Kidney (tissue), 13 donors: ENCODE measurements at regions not wholly inside any gene's neighbourhood (a gene's known extent, or its start where the extent isn't known, plus 50 kb on each side); places are given as distances from the start of the nearest gene placed in this dataset.

Source experiments
- DNase-seq, 5 donors: peaks; one replicate each; pipeline ENCODE4 v3.0.0-alpha.2; 2013 to 2020
- FAIRE-seq: peaks from 2 replicates; lab custom pipeline; 2012; peaks lifted over from hg19 to GRCh38; lab: Jason Lieb, UNC
- H3K27ac ChIP-seq, 2 donors: one replicate each; pipeline ENCODE4 v1.7.0; 2013; ENCODE audit warnings: low read depth in 2 of 2, low read length in 2 of 2, inconsistent platforms in 1 of 2
- H3K27me3 ChIP-seq: one replicate; pipeline ENCODE4 v1.7.1; 2013; ENCODE audit warnings: low read length, inconsistent platforms; ENCODE audit not compliant: control insufficient read depth, insufficient read depth
- H3K36me3 ChIP-seq, 3 donors: one replicate each; pipeline versions ENCODE4 v1.7.0 to v1.7.1; 2013; ENCODE audit warnings: low read length in 3 of 3, control low read depth in 1 of 3, inconsistent platforms in 1 of 3; ENCODE audit not compliant: insufficient read depth in 3 of 3, control insufficient read depth in 2 of 3
- H3K4me1 ChIP-seq, 3 donors: one replicate each; pipeline versions ENCODE4 v1.7.0 to v1.7.1; 2013; ENCODE audit warnings: low read length in 3 of 3, inconsistent platforms in 1 of 3, low read depth in 1 of 3; ENCODE audit not compliant: control insufficient read depth in 2 of 3, insufficient read depth in 2 of 3
- H3K4me3 ChIP-seq, 3 donors: one replicate each; pipeline versions ENCODE4 v1.7.0 to v1.8.1; 2013; ENCODE audit warnings: low read length in 3 of 3, control low read depth in 1 of 3, inconsistent platforms in 1 of 3
- H3K9ac ChIP-seq, 3 donors: one replicate each; pipeline versions ENCODE4 v1.7.0 to v1.7.1; 2013; ENCODE audit warnings: low read length in 3 of 3, control low read depth in 1 of 3, inconsistent platforms in 1 of 3
- H3K9me3 ChIP-seq, 3 donors: one replicate each; pipeline versions ENCODE4 v1.7.0 to v1.7.1; 2013; ENCODE audit warnings: low read length in 3 of 3, control low read depth in 1 of 3, inconsistent platforms in 1 of 3; ENCODE audit not compliant: control insufficient read depth in 2 of 3, insufficient read depth in 1 of 3
- intact Hi-C: fragments of 100-400 bp; cut with DNase I; formaldehyde crosslinking; loops from one replicate; pipeline ENCODE4 v1.11.1; 2022
- TF ChIP-seq, protein P1 (sequence below): IDR thresholded peaks from 3 replicates; pipeline ENCODE4 v1.5.1; 2012; ENCODE audit warnings: mild to moderate bottlenecking, moderate library complexity, borderline replicate concordance; ENCODE audit not compliant: insufficient read depth; ENCODE audit errors: extremely low read depth
- donor health status: control.
- donor health status: control.
- donor health status: control.
- donor health status: control.
- donor health status: control.
- donor health status: DM: yes; HTN: yes; CAD: no.
- donor health status: Normal renal cell carcinoma (clear cell type).

DNA sequence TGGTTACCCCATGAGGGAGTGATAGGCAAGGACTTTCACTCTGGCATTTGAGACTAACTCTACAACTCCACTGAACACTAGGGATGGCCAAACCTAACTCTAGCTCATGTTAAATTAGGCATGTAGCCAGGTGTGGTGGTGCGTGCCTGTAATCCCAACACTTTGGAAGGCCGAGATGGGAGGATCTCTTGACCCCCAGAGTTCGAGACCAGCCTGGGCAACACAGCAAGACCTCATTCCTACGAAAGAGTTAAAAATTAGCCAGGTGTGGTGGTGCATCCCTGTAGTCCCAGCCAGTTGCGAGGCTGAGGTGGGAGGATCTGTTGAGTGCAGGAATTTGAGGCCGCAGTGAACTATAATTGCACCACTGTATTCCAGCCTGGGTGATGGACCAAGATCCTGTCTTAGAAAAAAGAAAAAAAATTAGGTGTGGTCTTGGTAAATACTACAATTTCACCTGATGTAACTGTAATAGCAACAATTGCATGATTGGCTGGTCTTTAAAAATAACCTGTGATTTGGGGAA, 81.2 kb upstream of the ARHGAP29 start:
- intact Hi-C loops = no loop called here
- TF ChIP-seq, protein P1, sequence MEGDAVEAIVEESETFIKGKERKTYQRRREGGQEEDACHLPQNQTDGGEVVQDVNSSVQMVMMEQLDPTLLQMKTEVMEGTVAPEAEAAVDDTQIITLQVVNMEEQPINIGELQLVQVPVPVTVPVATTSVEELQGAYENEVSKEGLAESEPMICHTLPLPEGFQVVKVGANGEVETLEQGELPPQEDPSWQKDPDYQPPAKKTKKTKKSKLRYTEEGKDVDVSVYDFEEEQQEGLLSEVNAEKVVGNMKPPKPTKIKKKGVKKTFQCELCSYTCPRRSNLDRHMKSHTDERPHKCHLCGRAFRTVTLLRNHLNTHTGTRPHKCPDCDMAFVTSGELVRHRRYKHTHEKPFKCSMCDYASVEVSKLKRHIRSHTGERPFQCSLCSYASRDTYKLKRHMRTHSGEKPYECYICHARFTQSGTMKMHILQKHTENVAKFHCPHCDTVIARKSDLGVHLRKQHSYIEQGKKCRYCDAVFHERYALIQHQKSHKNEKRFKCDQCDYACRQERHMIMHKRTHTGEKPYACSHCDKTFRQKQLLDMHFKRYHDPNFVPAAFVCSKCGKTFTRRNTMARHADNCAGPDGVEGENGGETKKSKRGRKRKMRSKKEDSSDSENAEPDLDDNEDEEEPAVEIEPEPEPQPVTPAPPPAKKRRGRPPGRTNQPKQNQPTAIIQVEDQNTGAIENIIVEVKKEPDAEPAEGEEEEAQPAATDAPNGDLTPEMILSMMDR = no peak
- H3K27me3 ChIP-seq = no peaks in the 10 kb centered on the region
- no peaks in the 10 kb centered on the region for H3K36me3 ChIP-seq
- H3K9ac ChIP-seq = no peak overlapping the region
- H3K4me1 ChIP-seq = peaks cover 2 to 31% (median 15%) of the 10 kb centered on the region in 3 donors
- peak overlapping the region; percentile 15 to 70 for H3K27ac ChIP-seq
- FAIRE-seq (no peak), DNase-seq (no peak)
- no peaks in the 10 kb centered on the region for H3K9me3 ChIP-seq
- H3K4me3 ChIP-seq = no peak overlapping the region

DNA sequence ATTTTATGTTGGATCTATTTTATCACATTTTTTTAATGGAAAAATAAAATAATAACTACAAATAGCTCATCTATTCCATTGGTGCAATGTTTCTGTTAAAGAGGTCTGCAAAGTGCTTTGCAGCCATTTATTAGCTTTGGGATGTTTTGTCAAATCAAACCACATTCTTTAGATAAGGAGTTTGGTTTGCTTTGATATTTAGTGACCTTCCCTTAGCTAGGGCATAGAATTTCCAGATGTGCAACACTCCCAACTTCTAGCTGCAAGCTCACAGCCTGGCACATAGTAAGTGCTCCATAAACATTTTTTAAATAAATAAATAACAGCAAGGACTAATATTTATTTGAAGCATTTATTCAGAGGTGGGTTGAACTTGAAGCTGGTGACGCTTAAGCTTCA, 80.4 kb upstream of the ARHGAP29 start:
- TF ChIP-seq, protein P1 = no peak
- Histone ChIP-seq H3K27me3 (no peaks in the 10 kb centered on the region), H3K9ac (no peak overlapping the region), H3K36me3 (no peaks in the 10 kb centered on the region), H3K9me3 (no peaks in the 10 kb centered on the region), H3K27ac (peak overlapping the region in 1 of 2 donors; percentile 84), H3K4me1 (peaks cover 2 to 31% (median 15%) of the 10 kb centered on the region in 3 donors), H3K4me3 (no peak overlapping the region)
- DNase-seq (no peak), FAIRE-seq (no peak)
- intact Hi-C loops = no loop called here

DNA sequence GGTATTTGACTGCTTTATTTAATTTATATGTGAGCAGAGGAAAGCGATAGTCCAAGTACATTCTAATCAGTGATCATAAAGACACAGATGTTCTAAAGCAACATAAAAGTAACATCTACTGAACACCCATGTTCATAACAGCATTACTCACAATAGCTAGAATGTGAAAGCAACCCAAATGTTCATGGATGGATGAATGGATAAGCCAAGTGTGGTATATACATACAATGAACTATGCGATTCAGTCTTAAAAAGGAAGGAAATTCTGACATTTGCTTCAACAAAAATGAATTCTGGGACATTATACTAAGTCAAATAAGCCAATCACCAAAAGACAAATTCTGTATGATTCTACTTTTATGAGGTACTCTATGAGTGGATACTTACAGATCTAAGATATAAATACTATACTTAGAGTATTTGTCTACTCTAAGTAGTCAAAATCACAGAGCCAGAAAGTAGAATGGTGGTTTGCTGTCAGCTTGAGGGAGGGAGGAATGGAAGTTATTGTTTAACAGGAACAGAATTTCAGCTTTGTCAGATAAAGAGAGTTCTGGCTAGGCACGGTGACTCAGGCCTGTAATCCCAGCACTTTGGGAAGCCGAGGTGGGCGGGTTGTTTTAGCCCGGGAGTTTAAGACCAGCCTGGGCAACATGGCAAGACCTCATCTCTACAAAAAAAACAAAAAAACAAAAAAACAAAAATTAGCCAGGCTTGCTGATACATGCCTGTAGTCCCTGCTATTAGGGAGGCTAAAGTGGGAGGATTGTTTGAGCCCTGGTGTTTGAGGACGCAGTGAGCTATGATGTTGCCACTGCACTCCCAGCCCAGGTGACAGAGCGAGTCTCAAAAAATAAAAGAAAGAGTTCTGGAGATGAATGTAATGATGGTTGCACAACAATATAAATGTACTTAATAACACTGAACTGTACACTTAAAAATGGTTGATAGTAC, 79.7 kb upstream of the ARHGAP29 start:
- intact Hi-C loops = no loop called here
- DNase-seq (peak in 1 of 5 donors; percentile 57), FAIRE-seq (peak; percentile 69)
- Histone ChIP-seq H3K4me1 (peaks cover 1 to 31% (median 15%) of the 10 kb centered on the region in 3 donors), H3K9me3 (no peaks in the 10 kb centered on the region), H3K4me3 (peak overlapping the region in 1 of 3 donors; percentile 33), H3K27ac (peak overlapping the region; percentile 80 to 84), H3K36me3 (no peaks in the 10 kb centered on the region), H3K9ac (no peak overlapping the region), H3K27me3 (no peaks in the 10 kb centered on the region)
- TF ChIP-seq, protein P1 = no peak
